K562 (cell line): ENCODE measurements at regions not wholly inside any gene's neighbourhood (a gene's known extent, or its start where the extent isn't known, plus 50 kb on each side); places are given as distances from the start of the nearest gene placed in this dataset.

Experiments
- CREM ChIP-seq: IDR thresholded peaks from 2 replicates; pipeline ENCODE4 v1.6.1; 2014; ENCODE audit warnings: antibody characterized with exemption, low read depth
- EZH2 ChIP-seq: IDR thresholded peaks from 2 replicates; pipeline ENCODE4 v1.6.1; 2012; ENCODE audit warnings: low read depth, mild to moderate bottlenecking, inconsistent platforms, low read length, borderline replicate concordance
- SMARCE1 ChIP-seq: fragments of 450-650 bp; IDR thresholded peaks from 2 replicates; pipeline ENCODE4 v1.7.1; 2016; ENCODE audit warnings: mild to moderate bottlenecking
- TEAD1 ChIP-seq, 2 experiments: fragments of 450-650 bp in 1 of 2; sonication (generic) in 1 of 2; formaldehyde crosslinking; IDR thresholded peaks; 2 replicates each; pipeline versions ENCODE4 v1.4.0 to v1.8.0; 2020 to 2022; ENCODE audit warnings: mild to moderate bottlenecking in 2 of 2, missing genetic modification reagents in 1 of 2
- WHSC1 ChIP-seq: IDR thresholded peaks from one replicate; pipeline ENCODE4 v1.6.1; 2012; ENCODE audit warnings: low read length, control low read depth, inconsistent platforms
- ZBTB33 ChIP-seq: sonication (generic); formaldehyde crosslinking; IDR thresholded peaks from 2 replicates; pipeline ENCODE4 v1.8.1; 2023; ENCODE audit warnings: mild to moderate bottlenecking, missing genetic modification reagents
- TF ChIP-seq, protein P1 (sequence below), 3 experiments: IDR thresholded peaks in 2 of 3; conservative IDR thresholded peaks in 1 of 3; 2 replicates each; pipeline ENCODE4 v1.5.1; 2011 to 2012; ENCODE audit warnings: low read length in 3 of 3, mild to moderate bottlenecking in 3 of 3, control low read depth in 2 of 3, improper control_type of control experiment in 1 of 3, inconsistent platforms in 1 of 3, low read depth in 1 of 3, mixed read lengths in 1 of 3, moderate library complexity in 1 of 3; ENCODE audit not compliant: insufficient read depth in 2 of 3

DNA sequence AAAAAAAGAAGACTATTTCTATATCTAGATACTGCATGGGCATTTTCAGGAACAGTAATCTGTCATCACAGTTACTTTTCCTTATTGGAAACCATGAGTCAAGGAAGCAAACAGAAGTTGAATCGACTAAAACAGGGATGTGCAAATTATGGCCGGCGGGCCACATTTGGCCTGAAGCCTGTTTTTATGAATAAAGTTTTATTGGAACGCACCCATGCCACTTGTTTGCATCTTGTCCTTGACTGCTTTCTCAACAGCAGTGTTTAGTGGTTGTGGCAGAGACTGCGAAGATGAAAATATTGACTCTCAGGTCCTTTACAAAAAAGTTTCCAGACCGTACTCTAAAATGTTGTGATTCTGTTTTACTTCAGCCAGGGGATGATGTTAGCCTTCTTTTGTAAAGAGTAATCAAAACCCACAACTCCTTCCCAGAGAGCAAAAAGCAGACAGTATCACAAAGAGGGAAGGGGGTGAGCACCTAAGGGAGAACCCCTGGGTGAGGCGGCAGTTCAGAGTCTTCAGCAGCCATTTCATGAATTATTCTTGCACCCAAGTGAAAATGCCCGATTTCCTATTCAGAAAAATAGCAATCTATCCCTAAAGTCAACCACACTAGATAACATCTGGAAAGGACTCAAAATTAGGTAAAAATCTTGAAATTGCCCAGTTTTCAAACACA is 190.4 kb downstream of the MYLK4 start:
- TF ChIP-seq TEAD1 (CRISPR knock-in tag; IDR thresholded peaks at IDR 0.05) (no peak), SMARCE1 (no peak), ZBTB33 (CRISPR knock-in tag) (no peak), CREM (no peak), WHSC1 (no peak), EZH2 (no peak)
- TF ChIP-seq, protein P1, sequence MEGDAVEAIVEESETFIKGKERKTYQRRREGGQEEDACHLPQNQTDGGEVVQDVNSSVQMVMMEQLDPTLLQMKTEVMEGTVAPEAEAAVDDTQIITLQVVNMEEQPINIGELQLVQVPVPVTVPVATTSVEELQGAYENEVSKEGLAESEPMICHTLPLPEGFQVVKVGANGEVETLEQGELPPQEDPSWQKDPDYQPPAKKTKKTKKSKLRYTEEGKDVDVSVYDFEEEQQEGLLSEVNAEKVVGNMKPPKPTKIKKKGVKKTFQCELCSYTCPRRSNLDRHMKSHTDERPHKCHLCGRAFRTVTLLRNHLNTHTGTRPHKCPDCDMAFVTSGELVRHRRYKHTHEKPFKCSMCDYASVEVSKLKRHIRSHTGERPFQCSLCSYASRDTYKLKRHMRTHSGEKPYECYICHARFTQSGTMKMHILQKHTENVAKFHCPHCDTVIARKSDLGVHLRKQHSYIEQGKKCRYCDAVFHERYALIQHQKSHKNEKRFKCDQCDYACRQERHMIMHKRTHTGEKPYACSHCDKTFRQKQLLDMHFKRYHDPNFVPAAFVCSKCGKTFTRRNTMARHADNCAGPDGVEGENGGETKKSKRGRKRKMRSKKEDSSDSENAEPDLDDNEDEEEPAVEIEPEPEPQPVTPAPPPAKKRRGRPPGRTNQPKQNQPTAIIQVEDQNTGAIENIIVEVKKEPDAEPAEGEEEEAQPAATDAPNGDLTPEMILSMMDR (IDR thresholded peaks at IDR 0.05 in 2 of 3, conservative IDR thresholded peaks at IDR 0.05 in 1 of 3; ENCODE audit: insufficient read depth in 2 of 3, low read depth in 1 of 3, low read length in 3 of 3) = no peak
